OCI-LY3 (cell line): ENCODE measurements at regions not wholly inside any gene's neighbourhood (a gene's known extent, or its start where the extent isn't known, plus 50 kb on each side); places are given as distances from the start of the nearest gene placed in this dataset.

Experiments used
- EZH2phosphoT487 ChIP-seq: fragments of 200-600 bp; shearing (Covaris generic); IDR thresholded peaks from 2 replicates; pipeline ENCODE4 v1.6.1; 2018; ENCODE audit warnings: antibody characterized with exemption, mixed run types, low read depth
- TF ChIP-seq, protein P1 (sequence below): fragments of 200-600, 300-600 bp; sonication (generic); IDR thresholded peaks from 2 replicates; pipeline ENCODE4 v1.5.1; 2014; ENCODE audit warnings: antibody characterized with exemption, low read length, low read depth

DNA sequence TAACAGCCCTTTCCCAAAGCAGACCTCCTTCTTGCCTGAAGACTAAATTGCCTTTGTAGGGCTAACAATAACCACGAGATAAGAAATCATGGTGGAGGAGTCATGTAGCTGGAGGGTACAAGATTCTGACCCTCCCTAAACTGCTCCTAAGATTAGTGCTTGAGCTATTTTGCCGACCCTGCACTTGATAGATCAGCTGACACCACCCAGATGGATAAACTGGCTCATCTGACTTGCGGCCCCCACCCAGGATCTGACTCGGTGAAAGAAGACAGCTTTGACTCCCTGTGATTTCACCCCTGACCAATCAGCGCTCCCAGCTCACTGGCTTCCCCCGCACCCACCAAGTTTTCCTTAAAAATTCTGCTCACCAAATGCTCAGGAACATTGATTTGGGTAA is 57.6 kb upstream of the UNC93A start:
- TF ChIP-seq, protein P1, sequence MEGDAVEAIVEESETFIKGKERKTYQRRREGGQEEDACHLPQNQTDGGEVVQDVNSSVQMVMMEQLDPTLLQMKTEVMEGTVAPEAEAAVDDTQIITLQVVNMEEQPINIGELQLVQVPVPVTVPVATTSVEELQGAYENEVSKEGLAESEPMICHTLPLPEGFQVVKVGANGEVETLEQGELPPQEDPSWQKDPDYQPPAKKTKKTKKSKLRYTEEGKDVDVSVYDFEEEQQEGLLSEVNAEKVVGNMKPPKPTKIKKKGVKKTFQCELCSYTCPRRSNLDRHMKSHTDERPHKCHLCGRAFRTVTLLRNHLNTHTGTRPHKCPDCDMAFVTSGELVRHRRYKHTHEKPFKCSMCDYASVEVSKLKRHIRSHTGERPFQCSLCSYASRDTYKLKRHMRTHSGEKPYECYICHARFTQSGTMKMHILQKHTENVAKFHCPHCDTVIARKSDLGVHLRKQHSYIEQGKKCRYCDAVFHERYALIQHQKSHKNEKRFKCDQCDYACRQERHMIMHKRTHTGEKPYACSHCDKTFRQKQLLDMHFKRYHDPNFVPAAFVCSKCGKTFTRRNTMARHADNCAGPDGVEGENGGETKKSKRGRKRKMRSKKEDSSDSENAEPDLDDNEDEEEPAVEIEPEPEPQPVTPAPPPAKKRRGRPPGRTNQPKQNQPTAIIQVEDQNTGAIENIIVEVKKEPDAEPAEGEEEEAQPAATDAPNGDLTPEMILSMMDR = no peak
- no peak for TF ChIP-seq EZH2phosphoT487
